ENCODE measurements at regions not wholly inside any gene's neighbourhood (a gene's known extent, or its start where the extent isn't known, plus 50 kb on each side); places are given as distances from the start of the nearest gene placed in this dataset.

DNA sequence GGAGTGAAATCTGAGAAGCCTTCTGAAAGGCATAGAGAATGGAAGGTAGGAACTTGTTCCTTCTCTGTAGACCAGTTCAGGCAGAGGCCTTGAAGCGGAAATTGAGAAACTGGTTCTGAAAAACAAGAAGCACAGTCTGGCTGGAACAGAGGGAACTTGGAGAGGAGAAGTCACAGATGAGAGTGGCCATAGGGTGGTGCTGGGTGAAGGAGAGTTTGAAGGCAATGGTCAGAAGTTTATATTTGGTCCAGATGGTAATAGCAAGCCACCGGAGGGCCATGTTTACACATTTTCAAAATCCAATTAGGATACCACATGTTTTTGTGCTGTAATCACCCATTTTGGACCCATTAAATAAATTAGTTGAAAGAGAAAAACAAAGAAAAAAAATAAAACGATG, 692.5 kb downstream of the INHBA start (continued):
- TF ChIP-seq, protein P1, sequence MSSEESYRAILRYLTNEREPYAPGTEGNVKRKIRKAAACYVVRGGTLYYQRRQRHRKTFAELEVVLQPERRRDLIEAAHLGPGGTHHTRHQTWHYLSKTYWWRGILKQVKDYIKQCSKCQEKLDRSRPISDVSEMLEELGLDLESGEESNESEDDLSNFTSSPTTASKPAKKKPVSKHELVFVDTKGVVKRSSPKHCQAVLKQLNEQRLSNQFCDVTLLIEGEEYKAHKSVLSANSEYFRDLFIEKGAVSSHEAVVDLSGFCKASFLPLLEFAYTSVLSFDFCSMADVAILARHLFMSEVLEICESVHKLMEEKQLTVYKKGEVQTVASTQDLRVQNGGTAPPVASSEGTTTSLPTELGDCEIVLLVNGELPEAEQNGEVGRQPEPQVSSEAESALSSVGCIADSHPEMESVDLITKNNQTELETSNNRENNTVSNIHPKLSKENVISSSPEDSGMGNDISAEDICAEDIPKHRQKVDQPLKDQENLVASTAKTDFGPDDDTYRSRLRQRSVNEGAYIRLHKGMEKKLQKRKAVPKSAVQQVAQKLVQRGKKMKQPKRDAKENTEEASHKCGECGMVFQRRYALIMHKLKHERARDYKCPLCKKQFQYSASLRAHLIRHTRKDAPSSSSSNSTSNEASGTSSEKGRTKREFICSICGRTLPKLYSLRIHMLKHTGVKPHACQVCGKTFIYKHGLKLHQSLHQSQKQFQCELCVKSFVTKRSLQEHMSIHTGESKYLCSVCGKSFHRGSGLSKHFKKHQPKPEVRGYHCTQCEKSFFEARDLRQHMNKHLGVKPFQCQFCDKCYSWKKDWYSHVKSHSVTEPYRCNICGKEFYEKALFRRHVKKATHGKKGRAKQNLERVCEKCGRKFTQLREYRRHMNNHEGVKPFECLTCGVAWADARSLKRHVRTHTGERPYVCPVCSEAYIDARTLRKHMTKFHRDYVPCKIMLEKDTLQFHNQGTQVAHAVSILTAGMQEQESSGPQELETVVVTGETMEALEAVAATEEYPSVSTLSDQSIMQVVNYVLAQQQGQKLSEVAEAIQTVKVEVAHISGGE (CRISPR knock-in tag; IDR thresholded peaks at IDR 0.05): no peak
- TF ChIP-seq BRCA1 (IDR thresholded peaks at IDR 0.05; ENCODE audit: low read depth, low read length) (no peak), BACH1 (IDR thresholded peaks at IDR 0.05; ENCODE audit: borderline replicate concordance) (no peak), NFIC (IDR thresholded peaks at IDR 0.05; ENCODE audit: low read depth, low read length) (no peak), MEF2B (IDR thresholded peaks at IDR 0.05; ENCODE audit: partially characterized antibody, poor library complexity, severe bottlenecking) (no peak), RAD21 (IDR thresholded peaks at IDR 0.05; ENCODE audit: insufficient read depth, low read depth, low read length) (no peak)
- TF ChIP-seq, protein P2, sequence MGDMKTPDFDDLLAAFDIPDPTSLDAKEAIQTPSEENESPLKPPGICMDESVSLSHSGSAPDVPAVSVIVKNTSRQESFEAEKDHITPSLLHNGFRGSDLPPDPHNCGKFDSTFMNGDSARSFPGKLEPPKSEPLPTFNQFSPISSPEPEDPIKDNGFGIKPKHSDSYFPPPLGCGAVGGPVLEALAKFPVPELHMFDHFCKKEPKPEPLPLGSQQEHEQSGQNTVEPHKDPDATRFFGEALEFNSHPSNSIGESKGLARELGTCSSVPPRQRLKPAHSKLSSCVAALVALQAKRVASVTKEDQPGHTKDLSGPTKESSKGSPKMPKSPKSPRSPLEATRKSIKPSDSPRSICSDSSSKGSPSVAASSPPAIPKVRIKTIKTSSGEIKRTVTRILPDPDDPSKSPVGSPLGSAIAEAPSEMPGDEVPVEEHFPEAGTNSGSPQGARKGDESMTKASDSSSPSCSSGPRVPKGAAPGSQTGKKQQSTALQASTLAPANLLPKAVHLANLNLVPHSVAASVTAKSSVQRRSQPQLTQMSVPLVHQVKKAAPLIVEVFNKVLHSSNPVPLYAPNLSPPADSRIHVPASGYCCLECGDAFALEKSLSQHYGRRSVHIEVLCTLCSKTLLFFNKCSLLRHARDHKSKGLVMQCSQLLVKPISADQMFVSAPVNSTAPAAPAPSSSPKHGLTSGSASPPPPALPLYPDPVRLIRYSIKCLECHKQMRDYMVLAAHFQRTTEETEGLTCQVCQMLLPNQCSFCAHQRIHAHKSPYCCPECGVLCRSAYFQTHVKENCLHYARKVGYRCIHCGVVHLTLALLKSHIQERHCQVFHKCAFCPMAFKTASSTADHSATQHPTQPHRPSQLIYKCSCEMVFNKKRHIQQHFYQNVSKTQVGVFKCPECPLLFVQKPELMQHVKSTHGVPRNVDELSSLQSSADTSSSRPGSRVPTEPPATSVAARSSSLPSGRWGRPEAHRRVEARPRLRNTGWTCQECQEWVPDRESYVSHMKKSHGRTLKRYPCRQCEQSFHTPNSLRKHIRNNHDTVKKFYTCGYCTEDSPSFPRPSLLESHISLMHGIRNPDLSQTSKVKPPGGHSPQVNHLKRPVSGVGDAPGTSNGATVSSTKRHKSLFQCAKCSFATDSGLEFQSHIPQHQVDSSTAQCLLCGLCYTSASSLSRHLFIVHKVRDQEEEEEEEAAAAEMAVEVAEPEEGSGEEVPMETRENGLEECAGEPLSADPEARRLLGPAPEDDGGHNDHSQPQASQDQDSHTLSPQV (IDR thresholded peaks at IDR 0.05): no peak

Data from GM12878 (cell line).